Prostate gland (tissue), 2 donors: ENCODE measurements at regions not wholly inside any gene's neighbourhood (a gene's known extent, or its start where the extent isn't known, plus 50 kb on each side); places are given as distances from the start of the nearest gene placed in this dataset.

Source experiments
- DNase-seq: peaks from one replicate; pipeline ENCODE4 v3.0.0-alpha.2; 2019; ENCODE audit warnings: low spot score
- H3K27ac ChIP-seq, 2 donors: fragments of 200-600 bp; sonication (generic); 2 replicates each; pipeline ENCODE4 v1.5.1; 2017 to 2019
- H3K27me3 ChIP-seq: fragments of 200-600 bp; sonication (generic); replicated peaks from 2 replicates; pipeline ENCODE4 v1.5.1; 2019; ENCODE audit not compliant: insufficient read depth
- H3K36me3 ChIP-seq, 2 donors: fragments of 200-600 bp; sonication (generic); 1 replicate in 1 of 2; 2 replicates in 1 of 2; pipeline versions ENCODE4 v1.5.1 to v1.8.1; 2017 to 2019
- H3K4me1 ChIP-seq: fragments of 200-600 bp; sonication (generic); replicated peaks from 2 replicates; pipeline ENCODE4 v1.5.1; 2019
- H3K4me3 ChIP-seq, 2 donors: fragments of 200-600 bp; sonication (generic); 2 replicates each; pipeline ENCODE4 v1.5.1; 2017 to 2019
- H3K9me3 ChIP-seq: fragments of 200-600 bp; sonication (generic); 2 replicates; pipeline ENCODE4 v1.5.1; 2017
- CTCF ChIP-seq, 4 experiments: fragments of 200-600 bp in 2 of 4; fragments of 450-650 bp in 2 of 4; sonication (generic) in 2 of 4; IDR thresholded peaks; 1 replicate in 3 of 4; 2 replicates in 1 of 4; pipeline ENCODE4 v1.5.1; 2016 to 2019; ENCODE audit warnings: antibody characterized with exemption in 4 of 4, mild to moderate bottlenecking in 2 of 4, moderate library complexity in 2 of 4
- POLR2A ChIP-seq: fragments of 450-650 bp; IDR thresholded peaks from one replicate; pipeline ENCODE4 v1.6.1; 2016; ENCODE audit warnings: antibody characterized with exemption, mild to moderate bottlenecking
- POLR2AphosphoS5 ChIP-seq: sonication (generic); formaldehyde crosslinking; IDR thresholded peaks from one replicate; pipeline ENCODE4 v1.6.1; 2017; ENCODE audit warnings: antibody characterized with exemption
- WGBS: methylation state at CpG from one replicate; pipeline ENCODE4 v1.1.5; 2018; 5-methylcytosine and 5-hydroxymethylcytosine counted together
- intact Hi-C: fragments of 100-400 bp; cut with DNase I; formaldehyde crosslinking; loops from one replicate; pipeline ENCODE4 v1.14.2; 2022

GRCh38 chr7:24503506-24503905, 69.7 kb upstream of the PALS2 start:
- TF ChIP-seq CTCF (IDR thresholded peaks at IDR 0.05) (no peak), POLR2A (no peak)
- no peaks in the 10 kb centered on the region for H3K4me1 ChIP-seq
- intact Hi-C loops, result no loop called here
- no peak for DNase-seq
- H3K27me3 ChIP-seq, result no peaks in the 10 kb centered on the region
- no peaks in the 10 kb centered on the region for H3K9me3 ChIP-seq
- 50% methylated on average over 2 of the region's 2 CpGs for WGBS
- H3K4me3 ChIP-seq, result no peak overlapping the region
- H3K36me3 ChIP-seq, result no peaks in the 10 kb centered on the region
- H3K27ac ChIP-seq, result no peak overlapping the region

- intact Hi-C loops, result no loop called here
- no peak for DNase-seq
- 53% methylated on average over 6 of the region's 6 CpGs for WGBS
- Histone ChIP-seq H3K27me3 (no peaks in the 10 kb centered on the region), H3K27ac (no peak overlapping the region), H3K4me1 (no peaks in the 10 kb centered on the region), H3K9me3 (no peaks in the 10 kb centered on the region), H3K4me3 (no peak overlapping the region), H3K36me3 (no peaks in the 10 kb centered on the region)
- TF ChIP-seq POLR2AphosphoS5, result no peak
These were observed 69.2 kb upstream of the PALS2 start for GRCh38 chr7:24504040-24504439.

DNA sequence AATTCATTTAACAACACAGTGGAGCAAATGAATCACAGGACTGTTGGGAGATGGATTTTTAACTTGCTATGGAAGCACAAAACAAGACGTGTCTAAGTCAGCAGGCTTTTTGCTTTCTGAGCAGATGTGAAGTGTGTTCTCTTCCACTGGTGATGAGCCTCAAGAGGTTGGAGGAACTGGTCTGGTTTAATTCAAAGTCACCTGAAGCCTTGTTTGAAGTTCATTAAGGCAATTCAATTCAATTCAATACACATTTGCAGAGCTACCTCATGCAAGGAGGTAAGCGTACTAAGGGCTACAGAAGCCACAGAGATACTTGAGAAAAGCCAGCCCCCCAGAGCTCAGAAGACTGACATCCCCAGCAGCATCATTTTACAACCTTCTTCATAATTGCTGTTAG, 68.4 kb upstream of the PALS2 start:
- no peak overlapping the region for H3K4me3 ChIP-seq
- H3K4me1 ChIP-seq, result no peaks in the 10 kb centered on the region
- H3K36me3 ChIP-seq, result no peaks in the 10 kb centered on the region
- WGBS, result 75% methylated on average over 2 of the region's 2 CpGs
- TF ChIP-seq POLR2AphosphoS5, result no peak
- TF ChIP-seq POLR2A, result no peak
- no peak for TF ChIP-seq CTCF (IDR thresholded peaks at IDR 0.05)
- H3K9me3 ChIP-seq, result no peaks in the 10 kb centered on the region
- no peak overlapping the region for H3K27ac ChIP-seq
- no peaks in the 10 kb centered on the region for H3K27me3 ChIP-seq
- no peak for DNase-seq
- intact Hi-C loops, result no loop called here

GRCh38 chr7:24505968-24506367, 67.3 kb upstream of the PALS2 start:
- Histone ChIP-seq H3K4me3 (no peak overlapping the region), H3K27ac (no peak overlapping the region), H3K4me1 (no peaks in the 10 kb centered on the region), H3K27me3 (no peaks in the 10 kb centered on the region), H3K9me3 (no peaks in the 10 kb centered on the region), H3K36me3 (no peaks in the 10 kb centered on the region)
- no peak for DNase-seq
- WGBS, result 76% methylated on average over 1 of the region's 1 CpG
- intact Hi-C loops, result no loop called here
- TF ChIP-seq POLR2AphosphoS5, result no peak
- TF ChIP-seq POLR2A, result no peak
- no peak for TF ChIP-seq CTCF (IDR thresholded peaks at IDR 0.05)

DNA sequence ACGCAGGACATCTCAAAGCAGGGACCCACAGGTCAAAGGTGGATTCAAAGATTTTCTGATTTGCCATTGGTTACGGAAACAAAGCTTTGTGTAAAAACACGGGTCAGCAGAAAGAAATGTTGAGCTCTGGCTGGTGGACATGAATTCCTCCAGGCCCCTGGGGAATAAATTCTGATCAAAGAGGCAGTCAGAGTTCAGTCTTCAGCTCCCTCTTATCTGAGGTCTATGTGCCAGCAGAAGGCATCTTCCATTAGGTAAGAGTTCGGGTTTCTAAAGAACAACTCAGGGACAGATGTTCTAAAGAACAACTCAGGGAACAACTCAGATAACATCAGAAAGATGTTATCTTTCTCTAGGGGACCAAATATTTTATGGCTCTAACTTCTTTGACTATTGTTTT, 64.9 kb upstream of the PALS2 start:
- TF ChIP-seq POLR2A, result no peak
- intact Hi-C loops, result no loop called here
- no peaks in the 10 kb centered on the region for H3K4me1 ChIP-seq
- 55% methylated on average over 4 of the region's 4 CpGs for WGBS
- H3K27ac ChIP-seq, result no peak overlapping the region
- no peak for DNase-seq
- H3K4me3 ChIP-seq, result no peak overlapping the region
- no peaks in the 10 kb centered on the region for H3K36me3 ChIP-seq
- no peaks in the 10 kb centered on the region for H3K9me3 ChIP-seq
- H3K27me3 ChIP-seq, result no peaks in the 10 kb centered on the region

- TF ChIP-seq POLR2AphosphoS5 (no peak), CTCF (IDR thresholded peaks at IDR 0.05) (no peak), POLR2A (no peak)
- no peaks in the 10 kb centered on the region for H3K4me1 ChIP-seq
- intact Hi-C loops, result no loop called here
- H3K27me3 ChIP-seq, result no peaks in the 10 kb centered on the region
- no peak overlapping the region for H3K4me3 ChIP-seq
- H3K9me3 ChIP-seq, result no peaks in the 10 kb centered on the region
- H3K27ac ChIP-seq, result no peak overlapping the region
- no peaks in the 10 kb centered on the region for H3K36me3 ChIP-seq
- 18% methylated on average over 2 of the region's 2 CpGs for WGBS
- no peak for DNase-seq
These were observed 62.5 kb upstream of the PALS2 start for GRCh38 chr7:24510759-24511158.
